Gastroesophageal sphincter (tissue), 3 donors: ENCODE measurements at regions not wholly inside any gene's neighbourhood (a gene's known extent, or its start where the extent isn't known, plus 50 kb on each side); places are given as distances from the start of the nearest gene placed in this dataset.

Experiments
- CTCF ChIP-seq, 4 experiments: fragments of 200-600 bp in 2 of 4; fragments of 450-650 bp in 2 of 4; sonication (generic) in 1 of 4; IDR thresholded peaks; one replicate each; pipeline ENCODE4 v1.5.1; 2017 to 2019; ENCODE audit warnings: antibody characterized with exemption in 4 of 4, mild to moderate bottlenecking in 2 of 4, moderate library complexity in 2 of 4
- POLR2AphosphoS5 ChIP-seq: sonication (generic); formaldehyde crosslinking; IDR thresholded peaks from one replicate; pipeline ENCODE4 v1.6.1; 2017; ENCODE audit warnings: antibody characterized with exemption

- TF ChIP-seq CTCF (IDR thresholded peaks at IDR 0.05) (no peak), POLR2AphosphoS5 (no peak)
These were observed 128.5 kb upstream of the RBMS3 start for GRCh38 chr3:29152379-29152778.
